Subcutaneous abdominal adipose tissue (tissue), 5 donors: ENCODE measurements at regions not wholly inside any gene's neighbourhood (a gene's known extent, or its start where the extent isn't known, plus 50 kb on each side); places are given as distances from the start of the nearest gene placed in this dataset.

Source experiments
- H3K27ac ChIP-seq: one replicate; pipeline ENCODE4 v1.7.0; 2013; ENCODE audit warnings: low read depth, mild to moderate bottlenecking, inconsistent platforms, low read length, moderate library complexity
- H3K27me3 ChIP-seq, 5 donors: one replicate each; pipeline ENCODE4 v1.7.0; 2013; ENCODE audit warnings: low read length in 5 of 5, inconsistent platforms in 1 of 5; ENCODE audit not compliant: control insufficient read depth in 5 of 5, insufficient read depth in 4 of 5
- H3K36me3 ChIP-seq, 5 donors: one replicate each; pipeline ENCODE4 v1.7.0; 2013; ENCODE audit warnings: low read length in 5 of 5; ENCODE audit not compliant: control insufficient read depth in 5 of 5, insufficient read depth in 5 of 5
- H3K4me1 ChIP-seq, 5 donors: one replicate each; pipeline ENCODE4 v1.7.0; 2013; ENCODE audit warnings: low read length in 5 of 5, mild to moderate bottlenecking in 3 of 5, moderate library complexity in 1 of 5; ENCODE audit not compliant: control insufficient read depth in 5 of 5, insufficient read depth in 5 of 5
- H3K4me3 ChIP-seq, 5 donors: one replicate each; pipeline ENCODE4 v1.7.0; 2013; ENCODE audit warnings: low read length in 5 of 5, low read depth in 1 of 5
- H3K9ac ChIP-seq, 5 donors: one replicate each; pipeline ENCODE4 v1.7.0; 2013; ENCODE audit warnings: low read length in 5 of 5, mild to moderate bottlenecking in 4 of 5, moderate library complexity in 3 of 5
- H3K9me3 ChIP-seq, 5 donors: one replicate each; pipeline ENCODE4 v1.7.0; 2013; ENCODE audit warnings: low read length in 5 of 5; ENCODE audit not compliant: control insufficient read depth in 5 of 5
- donor health status: healthy.
- donor health status: healthy.
- donor health status: healthy.
- donor health status: healthy.
- donor health status: healthy.

DNA sequence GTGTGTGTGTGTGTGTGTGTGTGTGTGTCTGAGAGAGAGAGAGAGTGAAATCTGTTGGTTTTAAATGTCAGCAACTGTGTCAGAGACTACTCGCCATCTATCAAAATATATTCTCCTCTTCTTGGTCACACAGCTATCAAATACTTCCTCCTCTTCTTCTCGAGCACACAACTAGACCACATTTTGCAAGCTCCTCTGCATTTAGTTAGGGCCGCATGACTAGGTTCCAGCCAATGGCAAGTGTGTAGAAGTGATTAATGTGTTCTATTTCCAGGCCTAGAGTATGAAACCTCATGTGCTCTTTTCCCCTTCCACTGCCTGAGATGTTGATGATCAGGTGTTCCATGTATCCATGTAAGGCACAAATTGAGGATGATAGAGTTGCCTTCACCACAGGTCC is 278.5 kb upstream of the MARCKS start:
- H3K9me3 ChIP-seq, result no peaks in the 10 kb centered on the region
- H3K4me3 ChIP-seq, result no peak overlapping the region
- no peak overlapping the region for H3K27ac ChIP-seq
- H3K9ac ChIP-seq, result no peak overlapping the region
- H3K36me3 ChIP-seq, result no peaks in the 10 kb centered on the region
- H3K4me1 ChIP-seq, result no peaks in the 10 kb centered on the region
- H3K27me3 ChIP-seq, result no peaks in the 10 kb centered on the region

DNA sequence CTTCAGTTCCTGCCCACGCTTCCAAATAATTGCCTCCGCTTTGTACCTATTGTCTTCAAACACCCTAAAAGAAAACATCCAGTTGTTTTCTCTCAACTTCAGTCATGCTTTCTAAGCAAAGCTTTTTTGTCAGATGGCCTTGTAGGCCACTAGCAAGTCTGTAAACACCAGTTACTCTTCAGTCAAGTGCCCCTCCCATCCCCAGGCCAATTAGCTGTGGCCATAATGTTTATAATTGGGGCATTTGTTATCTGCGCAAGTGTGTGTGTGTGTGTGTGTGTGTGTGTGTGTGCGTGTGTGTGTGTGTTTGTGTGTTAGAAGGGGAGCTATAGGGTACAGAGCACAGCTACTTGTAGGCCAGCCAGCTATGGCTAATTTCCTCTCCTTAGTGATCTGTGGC is 272.4 kb upstream of the MARCKS start:
- Histone ChIP-seq H3K4me3 (no peak overlapping the region), H3K4me1 (no peaks in the 10 kb centered on the region), H3K27me3 (no peaks in the 10 kb centered on the region), H3K27ac (no peak overlapping the region), H3K9ac (no peak overlapping the region), H3K36me3 (no peaks in the 10 kb centered on the region), H3K9me3 (no peaks in the 10 kb centered on the region)

DNA sequence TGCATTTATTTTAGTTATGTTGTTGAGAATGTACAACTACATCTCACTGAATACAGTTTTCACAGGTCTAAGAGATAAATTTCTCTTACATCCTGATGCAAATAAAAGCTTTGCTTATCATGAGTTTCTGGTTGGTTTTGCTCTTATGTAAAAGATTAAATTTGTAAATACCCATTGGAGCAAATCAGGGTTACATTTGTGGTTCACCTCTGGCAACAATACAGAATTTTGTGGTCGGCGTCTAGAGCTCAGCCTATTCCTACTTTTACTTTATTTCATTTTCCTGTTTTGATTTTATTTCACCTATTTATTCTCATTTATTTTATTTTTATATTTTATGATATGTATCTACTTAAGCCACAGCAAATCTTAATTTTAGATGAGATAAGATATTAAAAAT is 271.9 kb upstream of the MARCKS start:
- Histone ChIP-seq H3K36me3 (no peaks in the 10 kb centered on the region), H3K27me3 (no peaks in the 10 kb centered on the region), H3K4me3 (no peak overlapping the region), H3K9ac (no peak overlapping the region), H3K27ac (no peak overlapping the region), H3K4me1 (no peaks in the 10 kb centered on the region), H3K9me3 (no peaks in the 10 kb centered on the region)

DNA sequence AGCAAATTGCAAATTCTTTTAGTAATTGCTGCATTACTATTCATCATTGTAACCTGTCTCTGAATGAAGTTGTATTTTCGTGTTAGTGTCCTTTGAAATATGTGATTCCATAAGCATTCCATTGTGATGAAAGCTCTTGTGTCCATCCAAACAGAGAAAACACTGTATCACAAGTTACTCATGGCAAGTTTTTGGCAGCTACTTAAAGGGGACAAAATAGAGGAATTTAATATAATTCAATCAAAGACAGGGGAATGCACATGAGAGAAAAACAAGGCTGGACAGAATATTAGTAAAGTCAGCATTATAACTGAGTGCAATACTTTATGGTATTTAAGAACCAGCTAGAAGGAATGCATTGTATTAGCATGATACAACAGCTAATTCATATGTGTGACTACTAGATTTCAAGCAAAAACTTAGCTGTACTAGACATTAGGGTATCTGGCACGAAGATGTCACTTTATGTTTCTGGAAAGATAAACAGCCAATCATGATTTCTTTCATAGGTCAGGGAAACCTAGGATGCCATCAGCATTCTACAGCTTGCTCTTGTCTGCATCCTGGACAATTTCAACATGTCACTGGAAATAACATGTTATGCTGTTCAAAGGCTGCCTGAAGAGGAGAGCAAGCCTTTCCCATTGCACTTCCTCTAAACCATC is 270.6 kb upstream of the MARCKS start:
- Histone ChIP-seq H3K4me1 (no peaks in the 10 kb centered on the region), H3K9ac (no peak overlapping the region), H3K27me3 (no peaks in the 10 kb centered on the region)

DNA sequence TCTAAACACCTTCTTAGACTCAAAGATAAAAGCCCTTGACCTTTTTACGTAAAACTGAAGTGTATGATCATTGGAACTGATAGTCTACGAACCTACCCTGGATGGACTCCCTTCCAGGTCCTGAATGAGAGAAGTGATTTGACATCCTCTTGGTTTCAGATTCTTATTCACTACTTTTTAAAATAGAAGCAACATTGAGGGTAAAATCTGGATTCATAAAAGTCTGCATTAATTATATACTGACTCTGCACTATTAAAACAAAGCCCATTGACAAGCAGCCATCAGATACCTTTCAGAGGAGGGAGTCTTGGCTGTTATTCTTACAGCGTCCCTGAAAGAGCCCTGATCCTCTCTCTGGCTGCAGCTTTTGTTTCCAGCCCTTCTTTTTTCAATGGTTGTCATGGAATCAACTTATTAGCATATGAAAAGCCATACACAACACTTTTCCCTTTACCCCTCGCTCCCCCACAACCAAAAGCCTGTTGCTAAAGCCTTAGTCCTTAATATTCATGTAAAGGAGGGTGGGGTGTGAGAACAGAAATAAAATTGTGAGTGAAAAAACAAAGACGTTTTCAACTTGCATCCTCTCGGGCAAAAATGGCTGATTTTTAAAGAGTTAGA is 270.0 kb upstream of the MARCKS start:
- no peak overlapping the region for H3K4me3 ChIP-seq

More for the DNA sequence above, 270.6 kb upstream of the MARCKS start:
- no peak overlapping the region for H3K27ac ChIP-seq
- H3K36me3 ChIP-seq, result no peaks in the 10 kb centered on the region
- H3K4me3 ChIP-seq, result no peak overlapping the region
- H3K9me3 ChIP-seq, result no peaks in the 10 kb centered on the region

DNA sequence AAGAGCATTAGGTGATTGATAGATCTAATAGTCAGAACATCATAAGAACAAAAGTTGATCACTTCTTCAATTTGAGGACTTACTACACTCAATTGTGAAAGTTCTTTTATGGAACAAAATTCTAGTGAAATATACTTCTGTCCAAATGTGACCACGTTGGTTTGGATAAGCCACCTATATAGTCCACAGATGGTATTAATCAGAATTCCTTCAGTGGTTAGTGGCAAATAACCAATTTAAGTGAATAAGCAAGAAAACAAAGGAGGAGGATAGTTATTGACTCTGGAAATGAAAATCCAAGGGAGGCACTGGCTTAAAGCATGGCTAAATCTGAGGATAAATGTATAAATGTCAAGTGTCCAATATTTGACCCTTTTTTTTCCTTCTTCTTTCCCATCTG is 268.5 kb upstream of the MARCKS start:
- no peaks in the 10 kb centered on the region for H3K36me3 ChIP-seq
- H3K27ac ChIP-seq, result no peak overlapping the region
- H3K4me3 ChIP-seq, result no peak overlapping the region
- H3K9me3 ChIP-seq, result no peaks in the 10 kb centered on the region
- H3K27me3 ChIP-seq, result no peaks in the 10 kb centered on the region
- H3K9ac ChIP-seq, result no peak overlapping the region
- H3K4me1 ChIP-seq, result peaks cover 0 to 10% (median 0%) of the 10 kb centered on the region in 5 donors

More for the DNA sequence above, 270.0 kb upstream of the MARCKS start:
- Histone ChIP-seq H3K4me1 (peaks cover 0 to 6% (median 0%) of the 10 kb centered on the region in 5 donors), H3K27me3 (no peaks in the 10 kb centered on the region), H3K27ac (no peak overlapping the region), H3K36me3 (no peaks in the 10 kb centered on the region), H3K9ac (no peak overlapping the region), H3K9me3 (no peaks in the 10 kb centered on the region)

DNA sequence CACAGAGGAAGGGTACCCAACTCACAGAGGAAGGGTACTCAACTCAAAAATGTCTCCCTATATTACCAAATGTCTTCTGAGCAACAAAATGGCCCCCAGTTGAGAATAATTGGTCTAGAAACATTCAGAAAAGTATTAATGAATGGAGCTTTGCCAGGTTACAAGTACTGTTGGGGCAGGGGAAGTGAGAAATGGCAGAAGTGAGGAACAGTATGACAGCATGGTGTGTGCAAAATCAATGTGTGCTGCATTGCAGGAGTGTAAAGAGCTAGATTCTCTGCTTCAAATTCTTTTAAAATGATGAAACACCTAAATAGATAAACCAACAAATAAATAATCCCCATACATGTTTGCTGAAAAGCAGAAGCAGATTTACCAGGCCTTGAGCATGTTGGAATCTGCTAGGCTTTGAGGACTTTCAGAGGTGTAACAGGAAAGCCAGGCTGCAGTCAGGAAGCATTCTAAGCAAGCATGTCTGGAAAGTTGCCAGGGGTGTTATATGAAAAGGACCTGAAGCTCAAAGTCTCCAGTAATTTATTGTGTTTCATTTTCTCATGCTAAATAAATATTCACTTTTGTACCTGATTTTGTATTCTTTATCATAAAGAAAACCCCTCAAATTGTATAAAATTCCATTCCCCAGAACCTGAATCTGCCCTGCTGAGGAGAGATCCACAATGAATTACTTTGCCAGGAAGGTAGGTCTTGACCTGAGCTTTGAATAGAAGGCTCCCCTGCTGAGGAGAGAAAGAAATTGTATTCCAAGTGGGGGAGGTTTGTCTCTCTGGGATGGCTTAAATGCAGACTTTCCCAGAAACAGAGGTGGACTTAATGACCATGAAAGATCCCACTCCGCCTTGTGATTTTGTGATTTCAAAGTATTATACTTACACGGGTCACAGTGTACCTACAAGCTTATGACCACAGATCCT is 265.0 kb upstream of the MARCKS start:
- Histone ChIP-seq H3K9me3 (no peaks in the 10 kb centered on the region), H3K27ac (no peak overlapping the region), H3K36me3 (no peaks in the 10 kb centered on the region), H3K4me3 (no peak overlapping the region), H3K4me1 (peaks cover 0 to 18% (median 9%) of the 10 kb centered on the region in 5 donors), H3K9ac (no peak overlapping the region), H3K27me3 (no peaks in the 10 kb centered on the region)

DNA sequence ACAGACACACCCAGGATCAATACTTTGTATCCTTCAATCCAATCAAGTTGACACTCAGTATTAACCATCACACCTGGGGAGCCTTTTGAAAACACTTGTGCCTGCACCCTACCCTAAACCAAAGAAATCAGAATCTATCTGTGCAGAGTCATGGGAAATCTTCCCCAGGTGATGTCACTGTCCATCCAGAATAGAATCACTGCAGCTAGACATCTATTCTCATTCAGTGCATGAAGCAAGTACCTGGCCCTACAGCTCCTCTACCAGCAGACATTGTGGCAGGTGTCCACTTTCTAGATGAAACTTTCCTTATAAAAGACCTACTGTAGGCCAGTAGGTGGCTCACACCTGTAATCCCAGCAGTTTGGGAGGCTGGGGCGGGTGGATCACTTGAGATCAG is 262.4 kb upstream of the MARCKS start:
- Histone ChIP-seq H3K9ac (no peak overlapping the region), H3K36me3 (no peaks in the 10 kb centered on the region), H3K9me3 (no peaks in the 10 kb centered on the region), H3K4me1 (peaks cover 0 to 19% (median 9%) of the 10 kb centered on the region in 5 donors), H3K4me3 (no peak overlapping the region), H3K27me3 (no peaks in the 10 kb centered on the region), H3K27ac (no peak overlapping the region)

DNA sequence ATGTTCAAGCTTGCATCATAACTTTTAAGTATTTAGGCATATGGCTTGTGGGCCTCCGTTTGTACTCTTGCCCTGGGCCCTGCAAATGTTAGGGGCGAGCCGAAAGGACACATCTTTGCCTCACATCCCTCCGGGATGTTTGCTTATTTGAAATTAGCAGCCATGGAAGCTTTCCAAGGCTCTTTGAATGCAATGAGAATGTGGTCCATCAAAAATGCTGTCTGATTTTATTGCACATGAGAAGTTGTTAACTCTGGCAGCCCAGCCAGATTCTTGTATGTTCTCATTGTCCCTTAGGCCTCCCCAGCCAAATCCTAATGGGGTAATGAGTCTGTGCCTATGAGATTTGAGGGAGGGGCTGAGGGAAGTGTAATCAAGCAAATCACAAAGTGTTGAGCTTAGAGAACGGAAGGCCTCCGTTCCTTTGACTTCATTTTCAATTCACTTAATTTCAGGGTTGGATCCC is 261.2 kb upstream of the MARCKS start:
- Histone ChIP-seq H3K4me3 (no peak overlapping the region), H3K36me3 (no peaks in the 10 kb centered on the region), H3K9me3 (no peaks in the 10 kb centered on the region), H3K27me3 (no peaks in the 10 kb centered on the region), H3K27ac (no peak overlapping the region), H3K9ac (no peak overlapping the region), H3K4me1 (peaks cover 0 to 19% (median 9%) of the 10 kb centered on the region in 5 donors)
